ENCODE measurements at regions not wholly inside any gene's neighbourhood (a gene's known extent, or its start where the extent isn't known, plus 50 kb on each side); places are given as distances from the start of the nearest gene placed in this dataset.

DNA sequence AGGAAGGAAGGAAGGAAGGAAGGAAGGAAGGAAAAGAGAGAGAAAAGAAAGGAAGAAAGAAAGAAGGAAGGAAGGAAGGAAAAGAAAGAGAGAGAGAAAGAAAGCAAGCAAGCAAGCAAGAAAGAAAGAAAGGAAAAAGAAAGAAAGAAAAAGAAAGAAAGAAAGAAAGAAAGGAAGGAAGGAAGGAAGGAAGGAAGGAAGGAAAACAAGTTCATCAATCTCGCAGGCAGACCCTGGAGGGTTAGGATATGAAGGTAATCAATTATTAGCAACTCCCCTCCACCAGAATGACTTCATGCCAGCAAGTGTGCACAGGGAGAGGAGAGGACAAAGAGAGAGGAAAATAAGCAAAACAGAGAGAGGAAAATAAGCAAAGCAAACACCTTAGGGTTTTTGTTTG lies 80.2 kb downstream of the MTNR1A start:
- TF ChIP-seq, protein P1, sequence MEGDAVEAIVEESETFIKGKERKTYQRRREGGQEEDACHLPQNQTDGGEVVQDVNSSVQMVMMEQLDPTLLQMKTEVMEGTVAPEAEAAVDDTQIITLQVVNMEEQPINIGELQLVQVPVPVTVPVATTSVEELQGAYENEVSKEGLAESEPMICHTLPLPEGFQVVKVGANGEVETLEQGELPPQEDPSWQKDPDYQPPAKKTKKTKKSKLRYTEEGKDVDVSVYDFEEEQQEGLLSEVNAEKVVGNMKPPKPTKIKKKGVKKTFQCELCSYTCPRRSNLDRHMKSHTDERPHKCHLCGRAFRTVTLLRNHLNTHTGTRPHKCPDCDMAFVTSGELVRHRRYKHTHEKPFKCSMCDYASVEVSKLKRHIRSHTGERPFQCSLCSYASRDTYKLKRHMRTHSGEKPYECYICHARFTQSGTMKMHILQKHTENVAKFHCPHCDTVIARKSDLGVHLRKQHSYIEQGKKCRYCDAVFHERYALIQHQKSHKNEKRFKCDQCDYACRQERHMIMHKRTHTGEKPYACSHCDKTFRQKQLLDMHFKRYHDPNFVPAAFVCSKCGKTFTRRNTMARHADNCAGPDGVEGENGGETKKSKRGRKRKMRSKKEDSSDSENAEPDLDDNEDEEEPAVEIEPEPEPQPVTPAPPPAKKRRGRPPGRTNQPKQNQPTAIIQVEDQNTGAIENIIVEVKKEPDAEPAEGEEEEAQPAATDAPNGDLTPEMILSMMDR (IDR thresholded peaks at IDR 0.05), result no peak
- no peak for TF ChIP-seq POLR2A (IDR thresholded peaks at IDR 0.05)
